ENCODE measurements at regions not wholly inside any gene's neighbourhood (a gene's known extent, or its start where the extent isn't known, plus 50 kb on each side); places are given as distances from the start of the nearest gene placed in this dataset.

DNA sequence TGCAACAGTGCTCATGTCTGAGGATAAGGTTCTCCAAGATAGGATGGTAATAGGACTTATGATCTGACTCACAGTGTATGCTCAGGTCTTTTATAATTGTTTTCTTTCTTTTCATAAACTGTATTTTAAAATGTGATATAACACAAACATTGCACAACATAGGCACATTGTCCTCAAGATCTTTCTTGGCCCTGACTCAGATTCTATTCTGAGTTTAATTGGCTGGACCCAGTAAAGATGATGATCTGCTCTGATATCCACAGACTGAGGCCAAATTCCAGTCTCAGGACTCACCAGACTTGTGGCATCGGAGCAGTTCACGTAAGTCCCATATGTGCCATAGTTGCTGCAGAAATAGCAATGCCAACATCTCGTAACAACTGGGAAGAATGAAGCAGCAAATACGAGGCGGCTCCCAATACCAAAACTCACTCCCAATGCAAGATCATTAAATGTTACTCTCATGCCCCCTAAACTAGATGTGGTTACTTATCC is 448.9 kb upstream of the SLC14A2 start:
- TF ChIP-seq, protein P1, sequence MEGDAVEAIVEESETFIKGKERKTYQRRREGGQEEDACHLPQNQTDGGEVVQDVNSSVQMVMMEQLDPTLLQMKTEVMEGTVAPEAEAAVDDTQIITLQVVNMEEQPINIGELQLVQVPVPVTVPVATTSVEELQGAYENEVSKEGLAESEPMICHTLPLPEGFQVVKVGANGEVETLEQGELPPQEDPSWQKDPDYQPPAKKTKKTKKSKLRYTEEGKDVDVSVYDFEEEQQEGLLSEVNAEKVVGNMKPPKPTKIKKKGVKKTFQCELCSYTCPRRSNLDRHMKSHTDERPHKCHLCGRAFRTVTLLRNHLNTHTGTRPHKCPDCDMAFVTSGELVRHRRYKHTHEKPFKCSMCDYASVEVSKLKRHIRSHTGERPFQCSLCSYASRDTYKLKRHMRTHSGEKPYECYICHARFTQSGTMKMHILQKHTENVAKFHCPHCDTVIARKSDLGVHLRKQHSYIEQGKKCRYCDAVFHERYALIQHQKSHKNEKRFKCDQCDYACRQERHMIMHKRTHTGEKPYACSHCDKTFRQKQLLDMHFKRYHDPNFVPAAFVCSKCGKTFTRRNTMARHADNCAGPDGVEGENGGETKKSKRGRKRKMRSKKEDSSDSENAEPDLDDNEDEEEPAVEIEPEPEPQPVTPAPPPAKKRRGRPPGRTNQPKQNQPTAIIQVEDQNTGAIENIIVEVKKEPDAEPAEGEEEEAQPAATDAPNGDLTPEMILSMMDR (conservative IDR thresholded peaks at IDR 0.05; ENCODE audit: low read depth, low read length) = no peak
- TF ChIP-seq MAFK (IDR thresholded peaks at IDR 0.05; ENCODE audit: low read depth, low read length) (no peak), RAD21 (IDR thresholded peaks at IDR 0.05; ENCODE audit: low read length) (no peak), FOS (IDR thresholded peaks at IDR 0.05; ENCODE audit: low read depth, low read length) (no peak), MAZ (IDR thresholded peaks at IDR 0.05; ENCODE audit: borderline replicate concordance, low read depth, low read length) (no peak)

All from IMR-90 (cell line).